Right lobe of liver (tissue), 6 donors: ENCODE measurements at regions not wholly inside any gene's neighbourhood (a gene's known extent, or its start where the extent isn't known, plus 50 kb on each side); places are given as distances from the start of the nearest gene placed in this dataset.

ENCODE experiments used
- ATAC-seq, 4 donors: fragments of 200-7000 bp; cut with Tn5 transposase; one replicate each; pipeline ENCODE4 v1.9.1; 2020; ENCODE audit warnings: mild to moderate bottlenecking in 4 of 4, moderate library complexity in 4 of 4
- DNase-seq, 3 donors: peaks; one replicate each; pipeline ENCODE4 v3.0.0-alpha.2; 2020
- H3K27ac ChIP-seq, 3 donors: fragments of 200-600 bp; one replicate each; pipeline ENCODE4 v1.8.0; 2022
- H3K27me3 ChIP-seq, 2 donors: fragments of 200-600 bp; one replicate each; pipeline ENCODE4 v1.8.0; 2022
- H3K36me3 ChIP-seq, 4 donors: fragments of 200-600 bp; sonication (generic) in 1 of 4; one replicate each; pipeline versions ENCODE4 v1.5.1 to v1.8.0; 2017 to 2022; ENCODE audit warnings: control low read depth in 1 of 4
- H3K4me1 ChIP-seq, 4 donors: fragments of 200-600 bp; sonication (generic) in 1 of 4; one replicate each; pipeline versions ENCODE4 v1.5.1 to v1.8.0; 2017 to 2022; ENCODE audit warnings: control low read depth in 1 of 4
- H3K4me3 ChIP-seq, 3 donors: fragments of 200-600 bp; one replicate each; pipeline ENCODE4 v1.8.0; 2022
- H3K9me3 ChIP-seq, 4 donors: fragments of 200-600 bp; sonication (generic) in 1 of 4; one replicate each; pipeline versions ENCODE4 v1.5.1 to v1.8.0; 2017 to 2022; ENCODE audit warnings: control low read depth in 1 of 4
- POLR2A ChIP-seq: fragments of 450-650 bp; IDR thresholded peaks from one replicate; pipeline ENCODE4 v1.6.1; 2017; ENCODE audit warnings: antibody characterized with exemption, mild to moderate bottlenecking
- WGBS: methylation state at CpG from one replicate; pipeline ENCODE4 v1.1.6; 2018; ENCODE audit warnings: low coverage, low lambda C conversion rate; ENCODE audit not compliant: insufficient coverage; ENCODE audit errors: missing lambda C conversion rate; 5-methylcytosine and 5-hydroxymethylcytosine counted together
- intact Hi-C, 2 donors: fragments of 100-400 bp; cut with DNase I; formaldehyde crosslinking; loops; one replicate each; pipeline versions ENCODE4 v1.11.2 to v1.14.1; 2022
- TF ChIP-seq, protein P1 (sequence below), 4 donors: fragments of 200-600 bp in 3 of 4; fragments of 450-650 bp in 1 of 4; IDR thresholded peaks; one replicate each; pipeline versions ENCODE4 v1.5.1 to v1.8.0; 2016 to 2022; ENCODE audit warnings: antibody characterized with exemption in 4 of 4, mild to moderate bottlenecking in 2 of 4
- donor health status: DM: no; HTN: yes; CAD: no.
- donor health status: DM: no; HTN: no; CAD: no.
- donor health status: DM: no; HTN: no; CAD: no.
- donor health status: DM: no; HTN: yes; CAD: no.
- donor health status: DM: no; HTN: yes; CAD: no.

DNA sequence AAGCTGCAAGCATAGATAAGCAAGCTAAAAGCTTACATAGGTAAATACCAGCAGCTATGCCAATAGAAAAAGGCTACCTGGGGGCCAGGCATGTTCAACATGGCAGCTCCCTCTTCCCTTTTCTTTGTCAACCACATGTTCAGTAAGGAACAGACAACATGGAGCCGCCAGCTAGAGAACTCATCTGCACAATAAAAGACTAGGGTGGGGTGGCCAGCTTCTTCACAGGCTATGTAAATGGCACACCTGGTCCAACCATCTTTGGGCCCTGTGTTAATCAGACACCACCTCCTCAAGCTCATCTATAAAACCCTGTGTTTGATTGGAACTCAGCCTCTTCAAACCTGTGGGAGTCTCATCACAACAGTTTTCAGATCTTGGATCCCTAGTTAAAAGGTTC, 129.7 kb upstream of the TMPO start:
- ATAC-seq (no peak), DNase-seq (no peak)
- Histone ChIP-seq H3K36me3 (no peaks in the 10 kb centered on the region), H3K27ac (no peak overlapping the region), H3K9me3 (no peaks in the 10 kb centered on the region), H3K4me3 (no peak overlapping the region), H3K27me3 (no peaks in the 10 kb centered on the region), H3K4me1 (no peaks in the 10 kb centered on the region)
- no CpG with 5 or more reads among the region's 1 CpG for WGBS
- intact Hi-C loops, result no loop called here
- TF ChIP-seq, protein P1, sequence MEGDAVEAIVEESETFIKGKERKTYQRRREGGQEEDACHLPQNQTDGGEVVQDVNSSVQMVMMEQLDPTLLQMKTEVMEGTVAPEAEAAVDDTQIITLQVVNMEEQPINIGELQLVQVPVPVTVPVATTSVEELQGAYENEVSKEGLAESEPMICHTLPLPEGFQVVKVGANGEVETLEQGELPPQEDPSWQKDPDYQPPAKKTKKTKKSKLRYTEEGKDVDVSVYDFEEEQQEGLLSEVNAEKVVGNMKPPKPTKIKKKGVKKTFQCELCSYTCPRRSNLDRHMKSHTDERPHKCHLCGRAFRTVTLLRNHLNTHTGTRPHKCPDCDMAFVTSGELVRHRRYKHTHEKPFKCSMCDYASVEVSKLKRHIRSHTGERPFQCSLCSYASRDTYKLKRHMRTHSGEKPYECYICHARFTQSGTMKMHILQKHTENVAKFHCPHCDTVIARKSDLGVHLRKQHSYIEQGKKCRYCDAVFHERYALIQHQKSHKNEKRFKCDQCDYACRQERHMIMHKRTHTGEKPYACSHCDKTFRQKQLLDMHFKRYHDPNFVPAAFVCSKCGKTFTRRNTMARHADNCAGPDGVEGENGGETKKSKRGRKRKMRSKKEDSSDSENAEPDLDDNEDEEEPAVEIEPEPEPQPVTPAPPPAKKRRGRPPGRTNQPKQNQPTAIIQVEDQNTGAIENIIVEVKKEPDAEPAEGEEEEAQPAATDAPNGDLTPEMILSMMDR (IDR thresholded peaks at IDR 0.05), result no peak
- no peak for TF ChIP-seq POLR2A

DNA sequence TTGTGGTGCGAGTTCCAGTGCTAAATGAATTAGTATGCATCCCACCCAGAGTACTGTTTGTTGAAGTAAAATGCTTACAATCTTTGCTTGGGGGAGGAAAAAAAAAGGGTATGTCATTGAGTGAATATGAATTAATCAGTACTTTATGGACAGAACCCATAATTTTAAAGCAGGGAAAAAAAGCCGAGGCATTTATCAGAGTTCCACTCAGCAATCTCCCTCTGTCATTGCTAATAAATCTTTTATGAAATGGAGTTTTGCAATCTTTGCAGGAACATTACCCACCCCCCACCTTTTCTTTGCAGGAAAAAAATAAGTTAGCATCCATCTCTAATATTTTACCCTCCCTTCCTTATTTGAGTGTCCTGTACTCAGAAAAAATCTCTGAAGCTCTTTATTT, 127.9 kb upstream of the TMPO start:
- WGBS, result 62% methylated on average over 2 of the region's 2 CpGs
- H3K27ac ChIP-seq, result no peak overlapping the region

DNA sequence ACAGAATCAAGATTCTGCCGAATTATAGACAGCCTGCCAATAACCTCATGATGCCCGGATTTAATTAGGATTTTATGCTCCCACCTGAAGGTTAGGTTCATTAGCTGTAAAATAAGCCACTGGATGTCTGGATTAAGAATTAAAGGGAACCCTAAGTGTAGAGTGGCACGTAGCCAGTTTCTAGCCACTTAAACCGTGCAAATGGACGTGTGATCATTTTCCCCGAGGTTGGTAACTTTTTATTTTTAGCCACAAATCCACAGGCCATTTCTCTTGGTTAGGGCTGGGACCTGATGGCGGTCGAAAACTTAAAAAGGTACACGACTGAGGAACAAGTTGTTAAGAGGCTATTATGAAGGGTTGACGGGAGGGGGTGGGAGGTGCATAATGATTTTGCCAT, 127.3 kb upstream of the TMPO start:
- ATAC-seq (no peak), DNase-seq (no peak)
- 75% methylated on average over 10 of the region's 10 CpGs for WGBS
- Histone ChIP-seq H3K27me3 (no peaks in the 10 kb centered on the region), H3K4me1 (no peaks in the 10 kb centered on the region), H3K4me3 (no peak overlapping the region), H3K27ac (no peak overlapping the region), H3K36me3 (no peaks in the 10 kb centered on the region), H3K9me3 (no peaks in the 10 kb centered on the region)
- intact Hi-C loops, result no loop called here
- TF ChIP-seq, protein P1 (IDR thresholded peaks at IDR 0.05), result no peak
- TF ChIP-seq POLR2A, result no peak

More for the DNA sequence above, 127.9 kb upstream of the TMPO start:
- ATAC-seq (no peak), DNase-seq (no peak)
- no peaks in the 10 kb centered on the region for H3K27me3 ChIP-seq
- TF ChIP-seq POLR2A, result no peak
- TF ChIP-seq, protein P1 (IDR thresholded peaks at IDR 0.05), result no peak
- no peaks in the 10 kb centered on the region for H3K9me3 ChIP-seq
- H3K36me3 ChIP-seq, result no peaks in the 10 kb centered on the region
- no peak overlapping the region for H3K4me3 ChIP-seq
- H3K4me1 ChIP-seq, result no peaks in the 10 kb centered on the region
- intact Hi-C loops, result no loop called here

DNA sequence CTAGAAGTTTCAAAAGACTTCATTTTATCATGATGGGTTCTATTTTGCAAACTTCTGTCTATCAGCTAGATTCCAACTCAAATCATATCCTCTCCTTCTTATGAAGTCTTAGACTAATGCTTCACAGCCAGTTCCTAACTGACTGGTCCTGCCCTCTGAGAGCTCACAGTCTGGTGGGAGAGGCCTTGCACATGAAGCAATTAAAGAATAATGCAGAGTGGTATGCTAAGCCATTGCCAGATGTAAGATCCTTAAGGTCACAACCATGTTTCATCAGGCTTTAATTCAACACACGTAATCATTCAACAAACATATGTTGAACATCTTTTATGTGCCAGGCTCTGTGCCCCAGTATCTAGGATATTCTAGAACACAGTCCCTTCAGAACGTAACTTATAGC, 125.8 kb upstream of the TMPO start:
- no peaks in the 10 kb centered on the region for H3K36me3 ChIP-seq
- intact Hi-C loops, result no loop called here
- H3K4me1 ChIP-seq, result no peaks in the 10 kb centered on the region
- H3K27ac ChIP-seq, result no peak overlapping the region
- ATAC-seq, result no peak
- TF ChIP-seq, protein P1 (IDR thresholded peaks at IDR 0.05), result no peak
- no peak for TF ChIP-seq POLR2A
- no peak overlapping the region for H3K4me3 ChIP-seq
- DNase-seq, result no peak
- 62% methylated on average over 2 of the region's 2 CpGs for WGBS
- H3K27me3 ChIP-seq, result no peaks in the 10 kb centered on the region
- H3K9me3 ChIP-seq, result no peaks in the 10 kb centered on the region
